Activated naive CD4-positive, alpha-beta T cell treated with anti-CD3 and anti-CD28 coated beads, Interleukin-2, amount 50 U/mL, for 24 hours (primary cell): ENCODE measurements at regions not wholly inside any gene's neighbourhood (a gene's known extent, or its start where the extent isn't known, plus 50 kb on each side); places are given as distances from the start of the nearest gene placed in this dataset.
"Not testable (repeated sequence)": the region's sequence is repeated elsewhere in the genome, so short reads cannot be mapped to it uniquely, and the experiment has no call there.

Experiments used
- H3K27ac Mint-ChIP-seq: one replicate; pipeline ENCODE4 v1.8.0; 2021; ENCODE audit warnings: mild to moderate bottlenecking, mixed read lengths
- H3K27me3 Mint-ChIP-seq: one replicate; pipeline ENCODE4 v1.8.0; 2021; ENCODE audit warnings: mixed read lengths
- H3K36me3 Mint-ChIP-seq: one replicate; pipeline ENCODE4 v1.8.0; 2021; ENCODE audit warnings: mixed read lengths
- H3K4me1 Mint-ChIP-seq: one replicate; pipeline ENCODE4 v1.8.0; 2021; ENCODE audit warnings: mixed read lengths
- H3K4me3 Mint-ChIP-seq: one replicate; pipeline ENCODE4 v1.8.0; 2021; ENCODE audit warnings: mild to moderate bottlenecking, mixed read lengths
- H3K9me3 Mint-ChIP-seq: one replicate; pipeline ENCODE4 v1.8.0; 2021; ENCODE audit warnings: mixed read lengths

DNA sequence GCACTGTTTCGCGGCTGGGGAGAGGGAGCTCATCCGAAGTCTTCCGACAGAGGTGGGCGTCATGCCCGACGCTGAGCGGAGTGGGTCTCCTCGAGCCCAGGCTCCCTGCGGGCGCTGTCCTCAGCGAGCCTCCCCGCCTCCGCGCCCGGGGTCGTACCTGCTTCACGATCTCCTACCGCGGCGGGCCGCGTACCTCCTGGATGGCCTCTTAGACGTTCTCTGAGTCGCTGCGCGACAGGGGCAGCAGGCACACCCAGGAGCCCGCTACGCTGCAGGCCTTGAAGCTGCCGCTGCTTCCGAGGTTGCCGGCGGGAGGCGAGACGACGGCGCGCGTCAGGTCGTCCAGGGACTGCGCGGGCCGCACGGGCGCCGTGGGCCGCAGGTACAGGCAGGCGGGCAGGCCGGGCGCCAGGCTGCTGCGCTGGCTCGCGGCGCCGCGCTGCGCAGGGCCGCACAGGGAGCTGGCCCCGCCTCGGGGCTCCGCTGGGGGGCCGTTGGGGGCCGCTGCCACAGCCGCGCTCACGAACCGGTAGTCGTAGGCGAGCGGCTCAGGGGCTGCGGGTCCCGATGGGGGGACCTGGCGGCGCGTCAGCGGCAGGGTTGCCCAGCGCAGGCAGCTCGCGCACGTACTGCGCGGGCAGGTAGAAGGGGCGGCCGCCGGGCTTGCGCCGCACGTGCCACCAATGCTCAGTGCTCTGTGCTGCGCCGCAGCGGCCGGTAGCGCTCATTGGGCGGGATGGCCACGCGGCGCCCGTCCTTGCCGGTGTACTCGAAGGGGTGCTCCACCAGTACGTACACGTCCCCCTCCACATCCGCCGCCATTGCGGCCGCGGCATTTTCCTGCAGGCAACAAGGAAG is 116.4 kb upstream of the SMURF2 start:
- H3K4me1 Mint-ChIP-seq, result peaks cover 25% of the 10 kb centered on the region
- peaks cover 2% of the 10 kb centered on the region for H3K27me3 Mint-ChIP-seq
- H3K36me3 Mint-ChIP-seq, result no peaks in the 10 kb centered on the region
- no peaks in the 10 kb centered on the region for H3K9me3 Mint-ChIP-seq
- H3K4me3 Mint-ChIP-seq, result peak overlapping the region; percentile 44
- H3K27ac Mint-ChIP-seq, result no peak overlapping the region

DNA sequence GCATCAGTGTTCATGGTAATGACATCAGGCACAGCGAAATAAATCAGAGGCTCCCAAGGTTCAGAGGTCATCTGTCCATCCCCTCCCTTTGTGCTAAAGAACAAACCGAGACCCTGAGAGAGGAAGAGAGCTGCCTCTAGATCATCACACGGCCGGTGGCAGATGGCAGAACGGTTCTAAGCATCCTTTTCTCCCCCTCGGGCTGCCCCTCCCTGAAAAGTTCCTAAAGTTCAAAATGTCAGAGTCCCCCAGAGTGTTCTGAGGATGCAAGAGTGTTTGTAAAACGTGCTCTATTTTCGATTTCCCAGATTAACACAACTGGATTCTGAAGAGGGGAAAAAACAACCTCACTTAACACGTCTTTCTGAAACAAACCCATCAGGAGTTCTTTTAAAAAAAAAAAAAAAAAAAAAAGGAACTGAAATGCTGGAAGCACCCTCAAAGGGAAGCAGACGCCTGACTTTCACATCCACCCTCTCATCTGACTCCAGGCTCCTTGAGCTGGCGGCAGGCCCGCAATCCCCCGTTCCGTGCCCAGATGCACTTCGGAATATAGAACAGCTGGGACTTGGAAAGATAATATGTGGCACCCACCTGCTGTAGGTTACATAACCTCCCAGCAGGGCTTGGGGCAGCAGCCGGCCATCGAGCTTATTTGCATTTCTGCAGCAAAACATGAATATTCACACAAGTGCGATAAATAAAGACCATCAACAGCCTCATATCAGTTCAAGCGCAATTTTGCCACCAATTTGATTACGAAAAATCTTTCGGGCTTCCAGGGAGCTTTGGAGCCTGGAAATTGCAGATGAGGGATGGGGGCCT is 115.5 kb upstream of the SMURF2 start:
- Mint-ChIP-seq H3K4me3 (peak overlapping the region; percentile 63), H3K27ac (no peak overlapping the region), H3K4me1 (peaks cover 18% of the 10 kb centered on the region), H3K9me3 (no peaks in the 10 kb centered on the region), H3K36me3 (no peaks in the 10 kb centered on the region), H3K27me3 (peaks cover 2% of the 10 kb centered on the region)

DNA sequence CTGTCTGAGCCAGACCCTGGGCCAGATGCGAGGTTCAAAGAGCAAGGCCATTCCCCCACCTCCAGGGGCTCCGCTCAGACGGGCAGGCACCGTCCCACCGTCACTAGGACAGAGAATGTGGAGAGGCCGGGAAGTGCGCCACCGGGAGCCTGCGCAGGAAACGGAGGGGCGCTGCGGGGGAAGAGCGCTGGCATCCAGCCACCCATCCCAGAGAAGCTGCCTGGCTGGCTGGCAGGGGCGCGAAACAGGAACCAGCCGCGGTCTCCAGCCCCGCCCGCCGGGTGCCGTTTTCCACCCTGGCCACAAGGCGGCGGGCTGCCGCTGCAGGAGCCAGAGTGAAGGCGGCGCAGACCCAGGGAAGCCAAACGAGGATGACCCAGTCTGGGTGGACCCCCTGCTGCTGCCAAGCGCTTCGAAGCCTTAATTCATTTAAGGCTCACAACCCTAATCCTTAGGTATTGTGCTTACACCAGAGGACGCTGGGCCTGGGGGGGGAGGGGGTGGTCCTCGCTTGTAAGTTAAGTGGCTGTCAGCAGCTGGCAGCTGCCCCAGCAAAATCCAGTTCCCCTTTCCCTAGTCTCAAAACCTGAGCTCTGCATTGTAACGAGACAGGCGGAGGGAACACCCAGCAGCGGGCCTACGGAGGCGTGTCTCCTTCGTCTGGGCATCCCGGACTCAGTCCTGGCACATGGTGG is 114.8 kb upstream of the SMURF2 start:
- H3K36me3 Mint-ChIP-seq, H3K27me3 Mint-ChIP-seq, H3K9me3 Mint-ChIP-seq, H3K27ac Mint-ChIP-seq: not testable (repeated sequence)
- Mint-ChIP-seq H3K4me3 (peak overlapping the region; percentile 58), H3K4me1 (peaks cover 11% of the 10 kb centered on the region)

DNA sequence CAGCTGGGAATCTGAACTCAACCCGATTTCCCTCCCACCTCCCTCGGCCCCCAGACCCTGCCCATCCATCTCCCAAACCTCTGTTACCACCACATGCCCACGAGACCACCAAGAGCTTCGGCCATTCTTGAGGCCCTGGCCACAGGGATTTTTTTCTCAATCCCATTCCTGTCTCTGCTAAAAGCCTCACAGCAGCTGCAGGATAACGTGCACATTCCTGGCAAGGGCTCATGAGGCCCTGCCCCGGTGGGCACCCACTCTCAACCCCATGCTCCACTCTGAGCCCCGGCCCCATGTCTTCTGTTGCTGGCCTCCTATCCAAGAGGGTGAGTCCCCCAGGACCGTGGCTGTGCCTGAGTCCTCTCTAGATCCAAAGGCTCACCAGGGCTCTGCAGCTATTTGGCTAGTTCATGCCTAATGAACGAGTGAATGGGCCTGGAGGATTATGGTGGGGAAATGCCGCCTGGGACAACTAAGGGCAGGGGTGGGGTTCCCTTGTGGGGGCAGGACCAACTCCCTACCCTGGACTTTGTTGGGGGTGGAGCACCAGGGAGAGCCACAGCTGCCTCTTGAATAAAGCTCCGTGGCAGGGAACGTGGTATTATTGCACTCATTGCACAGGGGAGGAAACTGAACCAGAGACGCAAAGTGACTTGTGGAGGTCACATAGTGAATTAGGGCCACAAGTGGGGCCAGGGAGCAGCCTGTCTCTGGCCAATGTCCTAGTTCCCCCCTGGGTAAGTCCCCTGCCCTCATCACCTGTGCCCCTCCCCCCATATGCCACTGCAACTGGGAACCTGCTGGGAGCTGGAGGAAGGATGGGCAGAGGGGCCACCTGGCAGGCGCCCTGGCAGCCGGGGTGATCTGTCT is 113.8 kb upstream of the SMURF2 start:
- Mint-ChIP-seq H3K36me3 (no peaks in the 10 kb centered on the region), H3K9me3 (no peaks in the 10 kb centered on the region), H3K4me1 (peaks cover 11% of the 10 kb centered on the region), H3K27me3 (peaks cover 2% of the 10 kb centered on the region), H3K27ac (no peak overlapping the region), H3K4me3 (no peak overlapping the region)

DNA sequence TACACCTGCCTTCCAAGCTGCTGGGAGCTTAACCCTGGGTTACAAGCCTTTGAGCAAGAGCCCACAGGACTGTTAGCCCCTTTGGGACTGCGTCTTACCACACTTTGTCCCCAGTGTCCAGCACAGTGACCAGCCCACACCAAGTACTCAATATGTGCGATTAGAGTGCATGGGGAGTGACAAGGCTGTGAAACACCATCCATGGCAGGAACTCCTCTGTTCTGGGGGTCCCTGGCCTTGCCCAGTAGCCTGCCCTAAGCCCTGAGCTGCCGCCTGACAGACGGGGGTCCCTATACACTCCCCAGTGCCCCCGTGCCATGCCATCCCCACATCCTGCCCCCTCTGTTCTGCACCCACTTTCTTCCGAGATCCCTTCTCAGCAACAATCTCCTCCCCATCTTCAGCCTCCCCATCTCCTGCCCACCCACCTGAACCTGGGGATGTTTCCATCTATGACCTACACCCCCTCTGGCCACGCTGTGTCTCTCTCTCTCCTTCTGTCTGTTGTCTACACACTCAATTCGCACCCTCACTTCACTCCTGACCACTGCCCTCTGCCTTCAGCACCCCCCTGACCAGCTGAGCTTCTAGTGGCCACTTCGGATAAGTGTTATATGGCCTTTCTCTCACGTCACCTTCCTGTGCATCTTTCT is 112.9 kb upstream of the SMURF2 start:
- Mint-ChIP-seq H3K27ac (no peak overlapping the region), H3K4me3 (no peak overlapping the region), H3K27me3 (peaks cover 2% of the 10 kb centered on the region), H3K9me3 (no peaks in the 10 kb centered on the region), H3K36me3 (no peaks in the 10 kb centered on the region), H3K4me1 (peaks cover 11% of the 10 kb centered on the region)

DNA sequence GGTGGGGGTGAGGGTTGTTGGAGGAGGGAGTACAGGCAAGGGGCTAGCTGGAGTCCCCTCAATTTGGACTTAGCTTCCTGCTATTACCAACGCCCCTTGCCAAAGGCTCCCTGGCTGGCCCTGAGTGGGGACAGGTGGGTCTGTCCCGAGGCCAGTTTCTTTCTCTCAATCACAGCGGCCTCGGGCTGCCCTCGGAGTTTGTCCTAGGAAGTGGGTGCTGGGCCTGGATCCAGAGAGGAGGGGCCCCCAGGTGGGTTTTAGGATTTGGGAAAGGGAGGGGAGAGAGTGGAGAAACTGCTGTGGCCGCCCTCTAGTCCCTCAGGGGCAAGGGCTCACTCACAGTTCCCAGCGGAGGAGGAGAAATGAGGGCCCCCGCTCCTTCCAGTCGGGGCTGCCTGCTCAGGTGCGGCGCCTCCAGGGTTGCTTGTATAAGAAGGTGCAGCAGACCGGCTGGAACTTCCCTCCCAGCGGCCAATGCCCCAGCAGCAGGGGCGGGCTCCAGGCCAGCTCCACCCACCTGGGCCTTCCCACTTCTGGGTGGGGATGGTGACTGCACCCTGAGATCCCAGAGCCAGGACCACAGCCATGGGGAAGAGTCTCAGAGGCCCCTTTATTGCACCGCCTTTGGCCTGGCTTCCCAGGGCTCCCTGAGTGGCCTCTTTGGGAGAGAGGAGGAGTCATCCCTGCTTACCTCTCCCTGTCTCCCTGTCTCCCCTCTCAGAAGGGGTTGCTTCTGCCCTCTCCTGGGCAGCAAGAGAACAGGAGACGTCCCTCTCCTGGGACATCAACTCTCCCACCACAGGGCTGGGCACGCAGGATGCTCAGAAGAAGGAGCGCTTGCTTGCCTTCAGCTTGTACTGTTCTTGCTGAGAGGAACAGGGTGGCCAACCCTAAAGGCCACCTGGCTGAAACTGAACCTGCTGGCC is 112.0 kb upstream of the SMURF2 start:
- H3K9me3 Mint-ChIP-seq, result no peaks in the 10 kb centered on the region
- H3K4me1 Mint-ChIP-seq, result peaks cover 11% of the 10 kb centered on the region
- H3K4me3 Mint-ChIP-seq, result no peak overlapping the region
- no peaks in the 10 kb centered on the region for H3K36me3 Mint-ChIP-seq
- no peak overlapping the region for H3K27ac Mint-ChIP-seq
- H3K27me3 Mint-ChIP-seq, result peaks cover 2% of the 10 kb centered on the region

DNA sequence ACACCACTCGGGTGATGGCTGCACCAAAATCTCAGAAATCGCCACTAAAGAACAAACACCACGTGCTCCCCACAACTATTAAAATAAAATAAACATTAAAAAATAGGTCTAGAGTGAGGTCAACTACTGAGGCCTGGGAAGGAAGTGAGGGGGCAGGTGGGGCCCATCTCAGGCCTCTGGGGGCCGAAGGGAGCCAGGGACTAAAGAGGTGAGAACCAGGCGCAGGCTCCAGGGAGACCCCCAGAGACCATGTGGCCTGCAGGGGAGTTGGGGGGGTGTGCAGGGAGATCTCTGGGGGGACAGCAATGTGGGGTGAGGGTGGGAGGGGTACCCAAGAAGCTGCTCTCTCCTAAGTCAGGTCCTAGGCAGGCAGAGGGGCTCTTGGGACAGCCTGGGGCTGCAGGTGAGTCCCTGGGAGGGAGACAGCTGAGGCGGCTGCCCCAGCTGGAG is 111.3 kb upstream of the SMURF2 start:
- no peaks in the 10 kb centered on the region for H3K9me3 Mint-ChIP-seq
- peaks cover 11% of the 10 kb centered on the region for H3K4me1 Mint-ChIP-seq
- H3K36me3 Mint-ChIP-seq, result no peaks in the 10 kb centered on the region
- peaks cover 2% of the 10 kb centered on the region for H3K27me3 Mint-ChIP-seq
- no peak overlapping the region for H3K27ac Mint-ChIP-seq
- no peak overlapping the region for H3K4me3 Mint-ChIP-seq

DNA sequence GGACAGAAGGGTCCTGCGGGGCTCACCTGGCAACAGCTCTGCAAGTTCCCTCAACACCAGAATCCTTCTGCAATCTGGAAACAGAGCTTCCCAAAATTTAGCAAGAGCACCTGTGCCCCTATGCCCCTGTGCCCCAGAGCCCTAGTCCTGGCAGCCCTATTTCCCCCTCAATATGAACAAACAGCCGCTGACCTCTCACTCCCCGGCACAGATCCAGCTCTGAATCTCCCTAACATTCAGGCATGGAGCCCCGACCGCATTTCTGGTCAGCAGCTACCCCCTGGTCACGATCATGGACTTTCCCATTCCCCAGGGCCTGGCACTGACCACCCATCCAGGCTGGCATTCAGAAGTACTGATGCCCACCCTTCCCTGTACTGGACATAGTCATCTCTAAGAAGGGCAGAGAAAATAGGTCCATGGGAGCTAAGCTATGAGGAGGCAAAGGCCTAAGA is 110.8 kb upstream of the SMURF2 start:
- Mint-ChIP-seq H3K27ac (no peak overlapping the region), H3K36me3 (no peaks in the 10 kb centered on the region), H3K4me3 (no peak overlapping the region), H3K27me3 (peaks cover 2% of the 10 kb centered on the region), H3K9me3 (no peaks in the 10 kb centered on the region), H3K4me1 (peaks cover 10% of the 10 kb centered on the region)

DNA sequence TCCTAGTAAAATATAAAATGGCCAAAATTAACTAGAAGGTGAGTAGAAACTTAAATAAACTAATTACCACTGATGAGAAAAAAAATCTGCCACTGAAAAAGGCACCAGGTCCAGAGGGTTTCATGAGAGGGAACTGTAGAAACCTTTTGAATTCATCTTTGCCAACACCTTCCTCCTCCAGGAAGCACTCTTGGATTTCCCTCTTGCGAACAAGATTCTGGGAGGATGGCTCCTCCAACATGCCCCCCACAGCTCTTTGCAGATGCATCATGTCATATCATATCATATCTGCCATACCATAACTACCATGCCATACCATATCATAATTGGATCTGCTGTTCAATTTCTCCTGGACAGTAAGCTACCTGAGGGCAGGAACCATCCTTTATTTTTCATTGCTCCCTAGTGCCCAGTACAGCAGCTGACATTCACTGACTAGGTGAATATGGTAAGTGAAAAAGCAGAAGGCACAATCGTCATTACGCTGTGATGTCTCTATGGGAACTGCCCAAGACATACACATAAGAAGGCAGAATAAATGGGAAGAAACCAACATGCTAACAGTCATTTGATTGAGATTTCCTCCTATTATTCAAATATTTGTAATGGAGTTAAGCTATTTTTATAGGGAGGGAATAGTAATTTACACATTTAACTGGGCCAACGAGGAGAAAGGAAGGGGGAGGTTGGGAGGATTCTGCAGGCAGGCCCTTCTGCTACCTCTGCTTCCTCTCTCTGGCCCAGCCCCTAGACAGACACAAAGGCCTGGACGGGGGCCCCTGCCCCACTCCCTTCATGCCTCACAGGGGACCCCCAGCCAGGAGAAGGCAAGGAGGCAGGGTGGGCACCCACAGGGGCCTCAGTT is 110.1 kb upstream of the SMURF2 start:
- H3K36me3 Mint-ChIP-seq, result no peaks in the 10 kb centered on the region
- no peaks in the 10 kb centered on the region for H3K9me3 Mint-ChIP-seq
- no peak overlapping the region for H3K4me3 Mint-ChIP-seq
- no peak overlapping the region for H3K27ac Mint-ChIP-seq
- H3K27me3 Mint-ChIP-seq, result no peaks in the 10 kb centered on the region
- H3K4me1 Mint-ChIP-seq, result peaks cover 3% of the 10 kb centered on the region

DNA sequence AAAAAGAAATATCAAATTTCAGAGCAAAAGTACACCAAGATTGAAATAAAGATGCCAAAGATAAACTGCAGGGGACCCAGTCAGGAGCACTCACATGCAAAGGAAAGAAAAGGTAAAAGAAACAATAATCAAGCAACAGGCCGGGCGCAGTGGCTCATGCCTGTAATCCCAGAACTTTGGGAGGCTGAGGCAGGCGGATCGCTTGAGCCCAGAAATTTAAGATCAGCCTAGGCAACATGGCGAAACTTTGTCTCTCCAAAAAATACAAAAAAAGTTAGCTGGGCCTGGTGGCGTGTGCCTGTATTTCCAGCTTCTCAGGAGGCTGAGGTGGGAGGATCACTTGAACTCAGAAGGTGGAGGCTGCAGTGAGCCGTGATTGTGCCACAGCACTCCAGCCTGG is 107.6 kb upstream of the SMURF2 start:
- Mint-ChIP-seq H3K4me3 (no peak overlapping the region), H3K9me3 (no peaks in the 10 kb centered on the region), H3K36me3 (peaks cover 3% of the 10 kb centered on the region), H3K27me3 (no peaks in the 10 kb centered on the region), H3K4me1 (peaks cover 4% of the 10 kb centered on the region), H3K27ac (no peak overlapping the region)

DNA sequence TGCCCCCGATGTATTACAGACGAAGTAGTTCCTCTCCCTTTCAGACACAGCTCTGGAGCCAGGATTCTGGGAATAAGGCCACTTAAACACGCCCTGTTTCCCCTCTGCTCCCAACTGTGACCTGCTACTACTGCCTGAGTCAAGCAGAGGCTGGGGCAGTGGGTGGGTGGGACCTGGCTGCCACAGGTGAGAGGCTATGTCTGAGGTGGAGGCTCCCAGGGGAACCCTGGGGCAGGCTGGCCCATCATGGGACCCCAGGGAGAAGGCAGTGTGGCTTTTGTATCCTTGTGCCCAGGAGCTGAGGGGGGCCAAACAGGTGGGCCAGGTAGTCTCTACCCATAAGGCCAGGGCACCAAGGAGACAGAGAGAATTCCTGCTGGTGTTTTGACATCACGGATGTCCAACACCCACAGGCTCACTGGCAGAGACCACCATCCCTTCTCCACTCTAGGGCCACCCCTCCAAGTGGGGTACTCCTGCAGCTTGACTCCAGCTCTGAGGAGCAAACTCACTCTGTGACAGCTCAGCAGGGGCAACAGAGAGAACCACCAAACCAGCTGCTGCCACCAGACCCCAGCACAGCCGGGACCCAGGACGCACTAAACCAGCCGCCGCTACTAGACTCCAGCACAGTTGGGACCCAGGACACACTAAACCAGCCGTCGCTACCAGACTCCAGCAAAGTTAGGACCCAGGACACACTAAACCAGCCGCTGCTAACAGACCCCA is 105.3 kb upstream of the SMURF2 start:
- Mint-ChIP-seq H3K27ac (no peak overlapping the region), H3K4me3 (no peak overlapping the region), H3K9me3 (no peaks in the 10 kb centered on the region), H3K36me3 (peaks cover 5% of the 10 kb centered on the region), H3K27me3 (no peaks in the 10 kb centered on the region), H3K4me1 (peaks cover 4% of the 10 kb centered on the region)

DNA sequence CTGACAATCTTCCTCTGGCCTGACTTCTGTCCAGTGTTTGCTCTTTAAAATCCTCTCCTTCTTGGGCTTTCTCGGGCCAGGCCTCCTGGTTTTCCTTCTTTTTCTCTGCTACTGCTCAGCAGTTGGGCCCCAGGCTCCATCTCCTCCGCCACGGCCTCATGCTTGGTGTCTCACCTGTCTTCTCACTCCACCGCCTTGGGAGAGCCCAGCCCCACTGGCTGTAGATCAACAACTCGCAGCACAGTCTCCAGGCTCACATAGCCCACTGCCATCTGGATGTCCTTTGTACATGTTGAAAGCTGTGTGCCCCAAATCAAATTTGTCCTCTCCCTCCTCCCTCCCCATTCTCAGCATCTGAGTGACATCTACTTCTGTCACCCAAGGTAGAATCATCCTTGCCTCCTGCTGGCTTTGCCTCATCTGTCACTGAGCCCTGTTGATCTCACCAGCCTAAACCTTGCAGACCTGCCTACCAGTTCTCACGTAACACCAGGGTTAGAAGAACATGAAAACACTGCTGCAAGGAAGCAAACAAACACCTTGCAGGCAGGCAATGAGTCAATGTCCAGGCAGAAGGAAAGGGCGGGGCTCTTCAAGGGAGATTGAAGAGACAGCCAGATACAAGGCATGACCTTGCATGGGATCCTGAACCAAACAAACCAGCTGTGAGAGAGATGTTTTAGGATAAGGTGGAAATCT is 103.2 kb upstream of the SMURF2 start:
- H3K27ac Mint-ChIP-seq, result no peak overlapping the region
- no peak overlapping the region for H3K4me3 Mint-ChIP-seq
- peaks cover 4% of the 10 kb centered on the region for H3K4me1 Mint-ChIP-seq
- peaks cover 6% of the 10 kb centered on the region for H3K36me3 Mint-ChIP-seq
- no peaks in the 10 kb centered on the region for H3K9me3 Mint-ChIP-seq
- no peaks in the 10 kb centered on the region for H3K27me3 Mint-ChIP-seq
